Fibroblast of mammary gland (primary cell): ENCODE measurements at regions not wholly inside any gene's neighbourhood (a gene's known extent, or its start where the extent isn't known, plus 50 kb on each side); places are given as distances from the start of the nearest gene placed in this dataset.
A peak's percentile ranks its signal among the peaks of the same experiment; 100 is the strongest.
"Not testable (repeated sequence)": the region's sequence is repeated elsewhere in the genome, so short reads cannot be mapped to it uniquely, and the experiment has no call there.

Experiments used
- DNase-seq: peaks from one replicate; pipeline ENCODE4 v3.0.0-alpha.2; 2010; ENCODE audit warnings: low read depth
- H3K4me3 ChIP-seq: 2 replicates; pipeline ENCODE4 v1.5.1; 2011; ENCODE audit warnings: low read depth, mild to moderate bottlenecking, low read length, moderate library complexity; ENCODE audit not compliant: control insufficient read depth
- CTCF ChIP-seq: conservative IDR thresholded peaks from 2 replicates; pipeline ENCODE4 v1.5.1; 2011; ENCODE audit warnings: low read depth, low read length, inconsistent platforms; ENCODE audit not compliant: control insufficient read depth, insufficient read depth

GRCh38 chr1:243962541-243962940 lies 88.5 kb upstream of the ZBTB18 start:
- no peak for TF ChIP-seq CTCF
- no peak for DNase-seq

GRCh38 chr1:243959998-243960397 lies 91.1 kb upstream of the ZBTB18 start:
- H3K4me3 ChIP-seq = no peak overlapping the region
- TF ChIP-seq CTCF = no peak
- no peak for DNase-seq

More at GRCh38 chr1:243962541-243962940, 88.5 kb upstream of the ZBTB18 start:
- no peak overlapping the region for H3K4me3 ChIP-seq

DNA sequence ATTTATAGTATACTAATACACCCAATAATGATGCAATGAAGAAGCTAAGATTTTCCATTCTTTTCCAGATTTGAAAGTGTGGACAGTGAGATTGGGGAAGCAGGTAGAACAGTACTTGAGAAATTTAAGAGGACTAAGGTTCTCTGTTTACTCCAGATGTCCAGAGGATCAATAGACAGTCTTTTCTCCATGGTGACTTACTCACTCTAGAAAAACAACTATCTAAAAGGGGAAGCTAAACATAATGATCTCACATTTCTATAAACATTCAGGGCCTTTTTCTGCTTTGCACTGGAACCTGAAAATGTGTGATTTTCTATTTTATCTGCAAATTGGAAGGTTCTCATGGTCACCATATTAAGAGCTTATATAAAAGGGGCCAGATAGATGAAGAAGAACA lies 93.9 kb upstream of the ZBTB18 start:
- H3K4me3 ChIP-seq = no peak overlapping the region
- TF ChIP-seq CTCF = no peak
- no peak for DNase-seq

- peak; percentile 27 for DNase-seq
- no peak overlapping the region for H3K4me3 ChIP-seq
- no peak for TF ChIP-seq CTCF
Observed at GRCh38 chr1:243956450-243956849, 94.6 kb upstream of the ZBTB18 start.

GRCh38 chr1:243951207-243951606 lies 99.9 kb upstream of the ZBTB18 start:
- H3K4me3 ChIP-seq, DNase-seq: not testable (repeated sequence)

- DNase-seq = peak; percentile 82
- no peak overlapping the region for H3K4me3 ChIP-seq
- TF ChIP-seq CTCF = no peak
Observed at GRCh38 chr1:243950166-243950565, 100.1 kb upstream of the AKT3 start.

GRCh38 chr1:243946946-243947345 lies 96.9 kb upstream of the AKT3 start:
- peak; percentile 57 for TF ChIP-seq CTCF
- no peak overlapping the region for H3K4me3 ChIP-seq
- DNase-seq = peak; percentile 41
